ENCODE measurements at regions not wholly inside any gene's neighbourhood (a gene's known extent, or its start where the extent isn't known, plus 50 kb on each side); places are given as distances from the start of the nearest gene placed in this dataset.

DNA sequence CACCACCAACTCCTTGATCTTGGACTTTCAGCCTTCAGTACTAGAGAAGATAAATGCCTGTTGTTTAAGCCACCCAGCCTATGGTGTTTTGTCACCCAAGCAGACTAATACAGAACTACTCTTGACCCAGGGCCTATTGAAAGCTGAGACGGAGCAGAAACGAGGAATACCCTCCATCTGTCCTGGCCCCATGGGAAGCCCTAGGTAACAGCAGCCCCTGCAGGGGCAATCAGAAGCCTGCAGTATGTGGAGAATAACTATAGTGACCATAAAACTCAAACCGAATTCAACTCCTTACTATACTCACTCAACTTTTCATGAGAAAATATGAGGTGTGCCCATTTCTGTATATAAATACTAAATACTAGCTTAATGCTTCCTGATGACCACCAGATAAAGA lies 307.4 kb downstream of the NUAK1 start:
- no peak for TF ChIP-seq POLR2A (IDR thresholded peaks at IDR 0.05)
- no peak for TF ChIP-seq CTCF (IDR thresholded peaks at IDR 0.05)
- no peak for TF ChIP-seq EP300 (IDR thresholded peaks at IDR 0.05)

All from upper lobe of left lung (tissue), 4 donors.